Lung (tissue), 11 donors: ENCODE measurements at regions not wholly inside any gene's neighbourhood (a gene's known extent, or its start where the extent isn't known, plus 50 kb on each side); places are given as distances from the start of the nearest gene placed in this dataset.

Experiments
- ATAC-seq: fragments of 200-7000 bp; cut with Tn5 transposase; one replicate; pipeline ENCODE4 v1.9.1; 2020; ENCODE audit warnings: moderate number of reproducible peaks; ENCODE audit not compliant: insufficient read depth, low FRiP score
- DNase-seq, 3 donors: peaks; one replicate each; pipeline ENCODE4 v3.0.0-alpha.2; 2013 to 2017
- H3K27ac ChIP-seq, 2 donors: one replicate each; pipeline ENCODE4 v1.5.1; 2013; ENCODE audit warnings: mild to moderate bottlenecking in 2 of 2, moderate library complexity in 2 of 2, control low read depth in 1 of 2, inconsistent platforms in 1 of 2, low read depth in 1 of 2, low read length in 1 of 2
- H3K27me3 ChIP-seq, 3 donors: one replicate each; pipeline ENCODE4 v1.5.1; 2013; ENCODE audit warnings: low read length in 2 of 3; ENCODE audit not compliant: control insufficient read depth in 3 of 3, insufficient read depth in 3 of 3
- H3K36me3 ChIP-seq, 4 donors: one replicate each; pipeline ENCODE4 v1.5.1; 2013; ENCODE audit warnings: low read length in 4 of 4, mild to moderate bottlenecking in 1 of 4, moderate library complexity in 1 of 4; ENCODE audit not compliant: control insufficient read depth in 4 of 4, insufficient read depth in 4 of 4
- H3K4me1 ChIP-seq, 5 donors: one replicate each; pipeline ENCODE4 v1.5.1; 2013; ENCODE audit warnings: low read length in 5 of 5, mild to moderate bottlenecking in 2 of 5, moderate library complexity in 1 of 5; ENCODE audit not compliant: control insufficient read depth in 5 of 5, insufficient read depth in 5 of 5
- H3K4me3 ChIP-seq: one replicate; pipeline ENCODE4 v1.5.1; 2013; ENCODE audit warnings: mild to moderate bottlenecking, control low read depth, moderate library complexity
- H3K9ac ChIP-seq, 2 donors: one replicate each; pipeline ENCODE4 v1.5.1; 2013; ENCODE audit warnings: low read length in 2 of 2, control low read depth in 1 of 2; ENCODE audit not compliant: insufficient read depth in 1 of 2
- H3K9me3 ChIP-seq, 4 donors: one replicate each; pipeline ENCODE4 v1.5.1; 2013; ENCODE audit warnings: low read length in 3 of 4, mild to moderate bottlenecking in 1 of 4, moderate library complexity in 1 of 4; ENCODE audit not compliant: control insufficient read depth in 4 of 4, insufficient read depth in 3 of 4
- WGBS, 2 donors: extraction: QIAGEN DNeasy Blood & Tissue Kit; methylation state at CpG; one replicate each; pipeline ENCODE4 v1.1.7; 2013; 5-methylcytosine and 5-hydroxymethylcytosine counted together
- TF ChIP-seq, protein P1 (sequence below): IDR thresholded peaks from 2 replicates; pipeline ENCODE4 v1.5.1; 2012; ENCODE audit warnings: mild to moderate bottlenecking; ENCODE audit errors: control extremely low read depth, extremely low read depth
- donor health status: control.
- donor health status: control.
- donor health status: Bipolar disorder and iron deficiency.
- donor health status: healthy.
- donor health status: DM: yes; HTN: yes; CAD: no.

DNA sequence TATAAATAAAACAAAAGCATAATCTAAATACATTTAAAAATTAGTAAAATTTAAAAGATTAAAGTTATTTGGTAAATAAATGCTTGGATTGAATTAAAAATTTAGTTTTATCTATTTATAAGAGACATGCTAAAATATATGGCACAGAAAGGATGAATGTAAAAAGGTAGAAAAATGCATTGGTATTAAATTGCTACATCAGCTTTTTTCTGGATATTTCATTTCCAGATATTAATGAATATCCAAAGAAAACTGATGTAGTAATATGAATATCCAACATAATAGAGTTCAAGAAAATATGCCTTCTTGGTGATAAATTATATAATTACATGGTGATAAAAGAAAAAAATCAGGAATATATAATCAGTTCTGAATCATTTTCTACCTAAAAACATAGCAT is 1743.9 kb downstream of the RPA4 start:
- Histone ChIP-seq H3K27me3 (peaks cover 0 to 2% (median 0%) of the 10 kb centered on the region in 3 donors), H3K4me1 (no peaks in the 10 kb centered on the region), H3K4me3 (no peak overlapping the region), H3K9ac (no peak overlapping the region), H3K27ac (no peak overlapping the region), H3K9me3 (no peaks in the 10 kb centered on the region), H3K36me3 (no peaks in the 10 kb centered on the region)
- TF ChIP-seq, protein P1, sequence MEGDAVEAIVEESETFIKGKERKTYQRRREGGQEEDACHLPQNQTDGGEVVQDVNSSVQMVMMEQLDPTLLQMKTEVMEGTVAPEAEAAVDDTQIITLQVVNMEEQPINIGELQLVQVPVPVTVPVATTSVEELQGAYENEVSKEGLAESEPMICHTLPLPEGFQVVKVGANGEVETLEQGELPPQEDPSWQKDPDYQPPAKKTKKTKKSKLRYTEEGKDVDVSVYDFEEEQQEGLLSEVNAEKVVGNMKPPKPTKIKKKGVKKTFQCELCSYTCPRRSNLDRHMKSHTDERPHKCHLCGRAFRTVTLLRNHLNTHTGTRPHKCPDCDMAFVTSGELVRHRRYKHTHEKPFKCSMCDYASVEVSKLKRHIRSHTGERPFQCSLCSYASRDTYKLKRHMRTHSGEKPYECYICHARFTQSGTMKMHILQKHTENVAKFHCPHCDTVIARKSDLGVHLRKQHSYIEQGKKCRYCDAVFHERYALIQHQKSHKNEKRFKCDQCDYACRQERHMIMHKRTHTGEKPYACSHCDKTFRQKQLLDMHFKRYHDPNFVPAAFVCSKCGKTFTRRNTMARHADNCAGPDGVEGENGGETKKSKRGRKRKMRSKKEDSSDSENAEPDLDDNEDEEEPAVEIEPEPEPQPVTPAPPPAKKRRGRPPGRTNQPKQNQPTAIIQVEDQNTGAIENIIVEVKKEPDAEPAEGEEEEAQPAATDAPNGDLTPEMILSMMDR, result no peak
- DNase-seq (no peak), ATAC-seq (no peak)

DNA sequence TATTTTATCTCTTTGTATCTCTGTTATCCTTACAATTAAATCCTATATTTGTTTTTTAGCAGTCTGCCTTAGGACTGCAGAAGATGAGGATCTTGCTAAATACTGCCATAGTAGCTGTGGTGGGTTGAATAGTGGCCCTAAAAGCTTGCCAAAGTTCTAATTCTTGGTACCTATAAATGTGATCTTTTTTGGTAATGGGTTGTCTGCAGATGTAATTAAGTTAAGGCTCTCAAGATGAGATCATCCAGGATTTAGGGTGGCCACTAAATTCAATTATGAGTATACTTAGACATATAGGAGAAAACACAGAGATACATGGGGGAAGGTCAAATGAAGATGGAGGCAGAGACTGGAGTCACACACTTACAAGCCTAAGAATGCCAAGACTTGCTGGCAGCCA is 1753.7 kb downstream of the RPA4 start:
- TF ChIP-seq, protein P1, result no peak
- Histone ChIP-seq H3K4me1 (no peaks in the 10 kb centered on the region), H3K36me3 (no peaks in the 10 kb centered on the region), H3K27me3 (peaks cover 0 to 7% (median 0%) of the 10 kb centered on the region in 3 donors), H3K4me3 (no peak overlapping the region), H3K9me3 (no peaks in the 10 kb centered on the region), H3K9ac (no peak overlapping the region), H3K27ac (no peak overlapping the region)
- DNase-seq, result no peak
- no peak for ATAC-seq

DNA sequence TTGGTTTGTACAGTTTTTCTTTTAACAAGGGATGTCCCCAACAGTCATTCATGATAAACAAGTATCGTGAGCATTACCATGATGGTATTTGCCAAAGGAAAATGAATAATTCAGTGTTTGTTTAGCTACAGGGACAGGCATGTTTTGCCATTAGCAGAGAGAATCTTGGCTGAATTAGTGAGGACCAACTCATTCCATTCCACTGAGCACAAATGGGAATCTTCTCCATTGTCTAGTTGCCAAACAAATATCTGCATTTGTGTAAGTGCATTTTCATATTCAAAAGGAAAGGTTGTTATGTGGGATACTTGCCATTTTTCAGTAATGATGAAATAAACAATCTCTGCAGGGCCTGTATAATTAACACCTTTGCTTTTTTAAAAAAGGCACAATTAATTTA is 1762.6 kb downstream of the RPA4 start:
- 71 to 89% methylated on average over 1 of the region's 1 CpG for WGBS, 2 donors
- no peaks in the 10 kb centered on the region for H3K9me3 ChIP-seq
- ATAC-seq (no peak), DNase-seq (no peak)
- no peaks in the 10 kb centered on the region for H3K36me3 ChIP-seq
- TF ChIP-seq, protein P1, result no peak
- peaks cover 3 to 12% (median 3%) of the 10 kb centered on the region in 3 donors for H3K27me3 ChIP-seq
- H3K9ac ChIP-seq, result no peak overlapping the region
- H3K27ac ChIP-seq, result no peak overlapping the region
- H3K4me3 ChIP-seq, result no peak overlapping the region
- H3K4me1 ChIP-seq, result no peaks in the 10 kb centered on the region

DNA sequence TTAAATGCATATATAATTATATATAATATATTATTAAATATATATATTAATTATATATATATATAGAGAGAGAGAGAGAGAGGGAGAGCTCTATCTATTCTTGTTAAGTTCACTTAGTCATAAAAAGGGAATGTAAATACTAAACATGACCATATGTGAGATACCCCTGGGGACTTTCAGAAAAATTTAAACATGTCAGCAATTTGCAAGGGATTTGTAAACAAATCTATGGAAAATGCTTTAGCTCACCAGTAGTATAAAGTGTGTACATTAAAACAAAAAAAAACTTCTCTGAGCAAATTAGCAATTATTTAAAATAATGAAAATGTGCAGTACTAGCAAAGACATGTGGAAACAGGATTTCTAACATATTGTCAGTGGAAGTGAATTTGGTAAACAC is 1755.5 kb downstream of the PCDH19 start:
- Histone ChIP-seq H3K4me3 (no peak overlapping the region), H3K4me1 (no peaks in the 10 kb centered on the region), H3K9me3 (peaks cover 0 to 3% (median 0%) of the 10 kb centered on the region in 4 donors), H3K27ac (no peak overlapping the region), H3K9ac (no peak overlapping the region), H3K36me3 (no peaks in the 10 kb centered on the region), H3K27me3 (peaks cover 0 to 4% (median 3%) of the 10 kb centered on the region in 3 donors)
- TF ChIP-seq, protein P1, result no peak
- no peak for ATAC-seq
- no peak for DNase-seq
